BJ (cell line): ENCODE measurements at regions not wholly inside any gene's neighbourhood (a gene's known extent, or its start where the extent isn't known, plus 50 kb on each side); places are given as distances from the start of the nearest gene placed in this dataset.

ENCODE experiments used
- CTCF ChIA-PET: fragments of 350-600 bp; formaldehyde crosslinking; extraction: SDS; loops from one replicate; lab custom pipeline; 2021; ENCODE audit warnings: antibody characterized with exemption, inconsistent platforms; lab: Yijun Ruan, JAX
- POLR2A ChIA-PET: fragments of 300-600 bp; sonication (Branson Sonifier 250); formaldehyde crosslinking; extraction: SDS; loops from one replicate; lab custom pipeline; 2021; ENCODE audit warnings: antibody characterized with exemption; lab: Charles Lee
- DNase-seq: peaks from one replicate; pipeline ENCODE4 v3.0.0-alpha.2; 2011; ENCODE audit warnings: low read depth
- H3K27me3 ChIP-seq: 2 replicates; pipeline ENCODE4 v1.6.0; 2011; ENCODE audit warnings: low read length; ENCODE audit not compliant: control insufficient read depth, insufficient read depth
- H3K36me3 ChIP-seq: 2 replicates; pipeline ENCODE4 v1.5.1; 2011; ENCODE audit warnings: low read length; ENCODE audit not compliant: control insufficient read depth, insufficient read depth
- H3K4me3 ChIP-seq: 2 replicates; pipeline ENCODE4 v1.5.1; 2011; ENCODE audit warnings: low read depth, mild to moderate bottlenecking, control low read depth, low read length
- TF ChIP-seq, protein P1 (sequence below): IDR thresholded peaks from 2 replicates; pipeline ENCODE4 v1.5.1; 2011; ENCODE audit warnings: low read depth, mild to moderate bottlenecking, control low read depth, inconsistent platforms, low read length, moderate library complexity; ENCODE audit not compliant: insufficient read depth

DNA sequence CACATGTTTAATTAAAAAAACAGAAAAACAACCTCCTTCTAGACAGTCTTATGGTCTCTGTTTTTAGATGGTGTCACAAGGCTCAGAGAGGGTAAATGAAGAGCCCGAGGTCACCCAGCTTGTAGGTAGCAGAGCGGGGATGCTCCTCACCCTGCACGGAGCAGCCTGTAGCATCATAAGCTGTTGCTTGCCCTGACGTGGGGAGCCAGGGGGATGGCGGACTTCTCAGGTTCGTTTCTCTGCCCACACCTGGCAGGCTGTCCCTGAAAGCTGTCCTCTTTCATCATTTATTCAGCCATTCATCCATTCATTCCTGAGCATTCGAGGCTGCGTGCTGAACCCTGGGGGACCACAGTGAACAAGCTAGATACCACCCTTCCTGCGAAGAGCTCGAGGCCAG lies 75.7 kb upstream of the KSR1 start:
- POLR2A ChIA-PET = interaction anchor here (0.6 kb wide), 1 partner anchor 8 kb away, joined by 6 read pairs; no protein-coding TSS in a partner anchor

DNA sequence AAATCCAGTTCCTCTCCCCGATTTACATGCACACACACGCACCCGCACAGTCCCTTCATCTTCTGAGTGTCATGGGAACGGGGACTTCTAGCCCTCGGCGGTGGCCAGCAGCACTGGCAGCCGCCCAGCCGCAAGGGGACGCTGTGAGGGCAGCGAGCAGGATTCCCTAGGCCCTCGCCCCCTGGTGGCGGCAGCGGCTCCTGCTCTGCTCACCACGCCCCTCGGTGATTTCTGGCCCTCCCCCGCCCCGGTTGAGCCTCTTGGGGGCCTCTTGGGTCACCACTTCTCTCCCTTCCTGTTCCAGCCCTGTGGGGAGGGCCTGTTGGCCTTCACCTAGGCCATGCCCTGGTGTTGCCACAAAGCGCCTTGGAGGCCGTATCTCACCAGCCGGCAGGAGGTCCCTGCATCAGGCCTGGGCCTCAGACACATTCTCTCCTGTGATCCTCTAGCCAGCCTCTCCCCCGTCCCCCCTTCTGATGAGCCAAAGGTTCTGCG lies 75.2 kb upstream of the KSR1 start:
- Histone ChIP-seq H3K36me3 (no peaks in the 10 kb centered on the region), H3K27me3 (no peaks in the 10 kb centered on the region), H3K4me3 (no peak overlapping the region)
- TF ChIP-seq, protein P1, sequence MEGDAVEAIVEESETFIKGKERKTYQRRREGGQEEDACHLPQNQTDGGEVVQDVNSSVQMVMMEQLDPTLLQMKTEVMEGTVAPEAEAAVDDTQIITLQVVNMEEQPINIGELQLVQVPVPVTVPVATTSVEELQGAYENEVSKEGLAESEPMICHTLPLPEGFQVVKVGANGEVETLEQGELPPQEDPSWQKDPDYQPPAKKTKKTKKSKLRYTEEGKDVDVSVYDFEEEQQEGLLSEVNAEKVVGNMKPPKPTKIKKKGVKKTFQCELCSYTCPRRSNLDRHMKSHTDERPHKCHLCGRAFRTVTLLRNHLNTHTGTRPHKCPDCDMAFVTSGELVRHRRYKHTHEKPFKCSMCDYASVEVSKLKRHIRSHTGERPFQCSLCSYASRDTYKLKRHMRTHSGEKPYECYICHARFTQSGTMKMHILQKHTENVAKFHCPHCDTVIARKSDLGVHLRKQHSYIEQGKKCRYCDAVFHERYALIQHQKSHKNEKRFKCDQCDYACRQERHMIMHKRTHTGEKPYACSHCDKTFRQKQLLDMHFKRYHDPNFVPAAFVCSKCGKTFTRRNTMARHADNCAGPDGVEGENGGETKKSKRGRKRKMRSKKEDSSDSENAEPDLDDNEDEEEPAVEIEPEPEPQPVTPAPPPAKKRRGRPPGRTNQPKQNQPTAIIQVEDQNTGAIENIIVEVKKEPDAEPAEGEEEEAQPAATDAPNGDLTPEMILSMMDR = peak; percentile 73
- no peak for DNase-seq
- ChIA-PET CTCF (interaction anchor here (0.6 to 2.2 kb wide), 11 partner anchors 10 to 220 kb away, joined by 3 to 7 read pairs (median 3); no protein-coding TSS in a partner anchor), POLR2A (no interaction called here)

More for the DNA sequence above, 75.7 kb upstream of the KSR1 start:
- no peaks in the 10 kb centered on the region for H3K36me3 ChIP-seq
- no peak for DNase-seq
- CTCF ChIA-PET = interaction anchor here (0.6 to 2.2 kb wide), 9 partner anchors 14 to 216 kb away, joined by 3 to 7 read pairs (median 4); no protein-coding TSS in a partner anchor
- H3K27me3 ChIP-seq = no peaks in the 10 kb centered on the region
- H3K4me3 ChIP-seq = peak overlapping the region; percentile 8
- TF ChIP-seq, protein P1 = no peak

DNA sequence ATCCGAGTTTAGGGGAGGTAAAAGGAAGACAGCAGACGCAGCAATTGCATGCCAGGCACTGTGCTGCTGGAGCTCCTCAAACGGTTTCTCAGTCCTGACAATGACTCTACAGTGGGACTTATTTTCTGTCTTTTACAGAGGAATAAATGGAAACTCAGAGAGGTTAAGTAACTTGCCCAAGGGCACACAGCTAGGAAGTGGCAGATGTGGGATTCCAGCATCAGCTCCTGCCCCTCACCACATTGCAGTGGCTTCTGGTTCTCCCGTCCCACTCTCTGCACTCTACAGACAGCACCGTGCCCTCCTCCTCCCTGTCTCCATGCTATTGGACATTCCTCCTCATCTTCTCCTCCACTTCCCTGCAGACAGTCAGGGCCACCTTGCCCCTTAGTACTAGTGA lies 74.2 kb upstream of the KSR1 start:
- TF ChIP-seq, protein P1 = no peak
- POLR2A ChIA-PET = no interaction called here
- H3K4me3 ChIP-seq = no peak overlapping the region
- CTCF ChIA-PET = interaction anchor here (1.1 to 2.2 kb wide), 6 partner anchors 9 to 219 kb away, joined by 3 to 7 read pairs (median 3); no protein-coding TSS in a partner anchor
- no peaks in the 10 kb centered on the region for H3K36me3 ChIP-seq
- H3K27me3 ChIP-seq = no peaks in the 10 kb centered on the region
- DNase-seq = no peak

DNA sequence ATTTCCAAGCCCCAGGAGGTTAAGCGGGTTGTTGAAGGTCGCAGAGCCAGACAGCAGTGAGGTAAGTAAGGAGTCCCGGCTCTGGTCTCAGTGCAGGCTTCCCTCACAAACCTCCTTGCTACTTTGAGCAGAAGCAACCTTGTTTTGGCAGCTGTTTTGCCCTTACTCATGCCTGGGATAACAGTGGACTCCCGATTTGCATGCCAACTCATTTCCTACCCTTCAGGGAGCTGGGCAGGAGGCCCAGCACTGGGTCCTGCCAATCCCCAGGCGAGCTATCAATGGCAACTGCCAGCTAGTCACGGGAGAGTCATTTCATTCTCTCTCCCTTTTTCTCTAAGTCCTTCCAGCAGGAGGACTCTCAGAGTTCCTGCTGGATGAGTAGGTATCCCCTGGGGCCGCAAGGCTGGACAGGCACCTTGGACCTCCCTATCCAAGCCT lies 72.0 kb upstream of the KSR1 start:
- no peaks in the 10 kb centered on the region for H3K36me3 ChIP-seq
- peak; percentile 74 for DNase-seq
- TF ChIP-seq, protein P1 = peak; percentile 21; the same call in 1 of the 2 replicates
- no peaks in the 10 kb centered on the region for H3K27me3 ChIP-seq
- ChIA-PET POLR2A (no interaction called here), CTCF (interaction anchor here (0.9 to 1.3 kb wide), 2 partner anchors 205 to 216 kb away, joined by 3 to 5 read pairs; no protein-coding TSS in a partner anchor)
- no peak overlapping the region for H3K4me3 ChIP-seq

DNA sequence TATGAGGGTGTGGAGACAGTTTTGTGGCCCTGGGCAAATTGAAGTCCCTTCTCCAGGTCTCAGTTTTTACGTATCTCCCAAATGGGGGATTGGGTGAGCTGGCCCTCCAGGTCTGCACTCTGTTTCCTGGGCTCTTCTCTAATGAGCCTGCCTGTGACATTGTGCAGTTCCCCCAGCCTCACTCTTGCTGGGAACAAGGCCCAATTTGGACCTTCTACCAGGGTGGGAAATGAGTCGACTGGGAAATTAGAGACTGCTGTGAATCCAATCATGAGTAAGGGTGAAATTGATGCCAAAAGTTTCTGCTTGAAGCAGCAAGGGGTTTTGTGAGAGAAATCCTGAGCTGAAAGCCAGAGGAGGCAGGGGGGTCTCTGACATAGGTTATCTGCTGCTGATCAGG lies 71.5 kb upstream of the KSR1 start:
- Histone ChIP-seq H3K27me3 (no peaks in the 10 kb centered on the region), H3K36me3 (no peaks in the 10 kb centered on the region), H3K4me3 (no peak overlapping the region)
- CTCF ChIA-PET = interaction anchor here (0.9 to 1.3 kb wide), 2 partner anchors 205 to 216 kb away, joined by 3 to 5 read pairs; no protein-coding TSS in a partner anchor
- DNase-seq = no peak
- TF ChIP-seq, protein P1 = no peak
- POLR2A ChIA-PET = no interaction called here
